Panc1 (cell line): ENCODE measurements at regions not wholly inside any gene's neighbourhood (a gene's known extent, or its start where the extent isn't known, plus 50 kb on each side); places are given as distances from the start of the nearest gene placed in this dataset.

Experiments used
- ATAC-seq: fragments of 200-7000 bp; cut with Tn5 transposase; 2 replicates; pipeline ENCODE4 v1.9.1; 2020; ENCODE audit warnings: mild to moderate bottlenecking, moderate library complexity
- BruUV-seq: library from RNA; stranded (reverse); fragments of 400-500 nt; replicated peaks from 2 replicates; lab custom pipeline; 2021; lab: Mats Ljungman, UMichigan
- CTCF ChIA-PET: fragments of 300-600 bp; sonication (Branson Sonifier 250); formaldehyde crosslinking; loops from one replicate; lab custom pipeline; 2022; ENCODE audit warnings: antibody characterized with exemption; lab: Charles Lee
- POLR2A ChIA-PET: fragments of 300-600 bp; sonication (Branson Sonifier 250); formaldehyde crosslinking; loops from one replicate; lab custom pipeline; 2022; ENCODE audit warnings: antibody characterized with exemption; lab: Charles Lee
- DNase-seq: peaks from one replicate; pipeline ENCODE4 v3.0.0-alpha.2; 2010; ENCODE audit warnings: low read depth, low spot score
- H3K27ac ChIP-seq: 2 replicates; pipeline ENCODE4 v1.5.1; 2011; ENCODE audit warnings: mild to moderate bottlenecking, low read length, inconsistent platforms
- H3K27me3 ChIP-seq: fragments of 200-500 bp; sonication (Bioruptor generic); 2 replicates; pipeline ENCODE4 v1.6.0; 2014; ENCODE audit warnings: low read length, inconsistent platforms; ENCODE audit not compliant: control insufficient read depth, insufficient read depth
- H3K36me3 ChIP-seq: fragments of 200-500 bp; sonication (Bioruptor generic); 2 replicates; pipeline ENCODE4 v1.5.1; 2014; ENCODE audit warnings: inconsistent platforms, mild to moderate bottlenecking, low read length, moderate library complexity; ENCODE audit not compliant: control insufficient read depth, insufficient read depth
- H3K4me1 ChIP-seq: 2 replicates; pipeline ENCODE4 v1.5.1; 2011; ENCODE audit warnings: inconsistent platforms, mild to moderate bottlenecking, low read length, moderate library complexity; ENCODE audit not compliant: control insufficient read depth, insufficient read depth
- H3K4me3 ChIP-seq, 2 experiments: 2 replicates each; pipeline ENCODE4 v1.5.1; 2011 to 2012; ENCODE audit warnings: low read depth in 2 of 2, low read length in 2 of 2, mild to moderate bottlenecking in 2 of 2, inconsistent platforms in 1 of 2, moderate library complexity in 1 of 2
- H3K9me3 ChIP-seq: fragments of 200-500 bp; sonication (Bioruptor generic); 2 replicates; pipeline ENCODE4 v1.5.1; 2014; ENCODE audit warnings: low read depth, mild to moderate bottlenecking, inconsistent platforms, low read length, moderate library complexity; ENCODE audit not compliant: control insufficient read depth, insufficient read depth
- POLR2AphosphoS5 ChIP-seq: IDR thresholded peaks from 2 replicates; pipeline ENCODE4 v1.6.1; 2012; ENCODE audit warnings: mild to moderate bottlenecking, low read depth, low read length, moderate library complexity
- REST ChIP-seq, 2 experiments: IDR thresholded peaks; 2 replicates each; pipeline ENCODE4 v1.6.1; 2011 to 2012; ENCODE audit warnings: low read depth in 2 of 2, control low read depth in 1 of 2, low read length in 1 of 2, mild to moderate bottlenecking in 1 of 2, moderate library complexity in 1 of 2; ENCODE audit not compliant: insufficient read depth in 1 of 2
- SIN3A ChIP-seq: IDR thresholded peaks from 2 replicates; pipeline ENCODE4 v1.6.1; 2012; ENCODE audit warnings: low read depth, mild to moderate bottlenecking, low read length, moderate library complexity, borderline replicate concordance; ENCODE audit not compliant: insufficient read depth
- TCF7L2 ChIP-seq: IDR thresholded peaks from 2 replicates; pipeline ENCODE4 v1.6.1; 2011; ENCODE audit warnings: mild to moderate bottlenecking, low read depth, low read length, inconsistent platforms
- in situ Hi-C: cut with HindIII; loops from 2 replicates; pipeline ENCODE4 v1.10.0; 2016; ENCODE audit warnings: low sequenced_read_pairs, low pct_unique_long_range_greater_than_20kb
- intact Hi-C: fragments of 100-400 bp; cut with micrococcal nuclease; formaldehyde crosslinking; loops from one replicate; pipeline ENCODE4 v1.10.0; 2022; ENCODE audit not compliant: unreplicated experiment
- TF ChIP-seq, protein P1 (sequence below): fragments of 450-650 bp; IDR thresholded peaks from 2 replicates; pipeline ENCODE4 v1.5.1; 2017; ENCODE audit warnings: mild to moderate bottlenecking

- Histone ChIP-seq H3K36me3 (no peaks in the 10 kb centered on the region), H3K4me3 (no peak overlapping the region), H3K9me3 (no peaks in the 10 kb centered on the region), H3K27ac (no peak overlapping the region), H3K4me1 (no peaks in the 10 kb centered on the region), H3K27me3 (no peaks in the 10 kb centered on the region)
- CTCF ChIA-PET: no interaction called here
- TF ChIP-seq, protein P1, sequence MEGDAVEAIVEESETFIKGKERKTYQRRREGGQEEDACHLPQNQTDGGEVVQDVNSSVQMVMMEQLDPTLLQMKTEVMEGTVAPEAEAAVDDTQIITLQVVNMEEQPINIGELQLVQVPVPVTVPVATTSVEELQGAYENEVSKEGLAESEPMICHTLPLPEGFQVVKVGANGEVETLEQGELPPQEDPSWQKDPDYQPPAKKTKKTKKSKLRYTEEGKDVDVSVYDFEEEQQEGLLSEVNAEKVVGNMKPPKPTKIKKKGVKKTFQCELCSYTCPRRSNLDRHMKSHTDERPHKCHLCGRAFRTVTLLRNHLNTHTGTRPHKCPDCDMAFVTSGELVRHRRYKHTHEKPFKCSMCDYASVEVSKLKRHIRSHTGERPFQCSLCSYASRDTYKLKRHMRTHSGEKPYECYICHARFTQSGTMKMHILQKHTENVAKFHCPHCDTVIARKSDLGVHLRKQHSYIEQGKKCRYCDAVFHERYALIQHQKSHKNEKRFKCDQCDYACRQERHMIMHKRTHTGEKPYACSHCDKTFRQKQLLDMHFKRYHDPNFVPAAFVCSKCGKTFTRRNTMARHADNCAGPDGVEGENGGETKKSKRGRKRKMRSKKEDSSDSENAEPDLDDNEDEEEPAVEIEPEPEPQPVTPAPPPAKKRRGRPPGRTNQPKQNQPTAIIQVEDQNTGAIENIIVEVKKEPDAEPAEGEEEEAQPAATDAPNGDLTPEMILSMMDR: no peak
- TF ChIP-seq SIN3A (no peak), REST (IDR thresholded peaks at IDR 0.05; ENCODE audit: insufficient read depth in 1 of 2, low read depth in 2 of 2, low read length in 1 of 2) (no peak), POLR2AphosphoS5 (no peak), TCF7L2 (no peak)
- BruUV-seq: no TSS peak
- no peak for ATAC-seq
- intact Hi-C loops (no loop called here), in situ Hi-C loops (no loop called here)
- no peak for DNase-seq
- POLR2A ChIA-PET: no interaction called here
Measured at GRCh38 chr4:187389420-187389819, 606.2 kb upstream of the ZFP42 start.

DNA sequence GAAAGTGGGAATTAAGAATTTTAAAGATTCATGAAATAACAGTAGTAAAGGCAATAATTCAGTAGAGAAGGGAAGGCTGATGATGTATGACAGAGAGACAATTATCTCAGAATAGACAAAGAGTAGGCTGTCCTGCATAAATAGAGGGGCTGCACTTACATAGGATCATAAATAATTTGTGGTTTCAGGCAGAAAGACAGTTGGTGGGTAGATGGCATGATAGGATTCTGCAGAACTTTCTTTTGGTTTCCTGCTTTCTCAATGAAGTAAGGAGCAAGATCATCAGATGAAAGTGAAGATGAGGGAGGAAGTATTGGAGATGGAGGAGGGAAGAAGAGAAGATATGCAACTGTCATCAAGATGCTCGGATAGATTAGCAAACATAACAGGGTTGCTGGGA lies 604.9 kb upstream of the ZFP42 start:
- no peak overlapping the region for H3K4me3 ChIP-seq
- no peak for ATAC-seq
- BruUV-seq: no TSS peak
- no peaks in the 10 kb centered on the region for H3K36me3 ChIP-seq
- no peaks in the 10 kb centered on the region for H3K27me3 ChIP-seq
- ChIA-PET CTCF (no interaction called here), POLR2A (no interaction called here)
- no peak for TF ChIP-seq POLR2AphosphoS5
- TF ChIP-seq TCF7L2: no peak
- no peak for TF ChIP-seq REST (IDR thresholded peaks at IDR 0.05; ENCODE audit: insufficient read depth in 1 of 2, low read depth in 2 of 2, low read length in 1 of 2)
- TF ChIP-seq, protein P1: no peak
- TF ChIP-seq SIN3A: no peak
- H3K4me1 ChIP-seq: no peaks in the 10 kb centered on the region
- no peak for DNase-seq
- no peaks in the 10 kb centered on the region for H3K9me3 ChIP-seq
- in situ Hi-C loops: no loop called here
- intact Hi-C loops: no loop called here
- no peak overlapping the region for H3K27ac ChIP-seq
